ENCODE measurements at regions not wholly inside any gene's neighbourhood (a gene's known extent, or its start where the extent isn't known, plus 50 kb on each side); places are given as distances from the start of the nearest gene placed in this dataset.

DNA sequence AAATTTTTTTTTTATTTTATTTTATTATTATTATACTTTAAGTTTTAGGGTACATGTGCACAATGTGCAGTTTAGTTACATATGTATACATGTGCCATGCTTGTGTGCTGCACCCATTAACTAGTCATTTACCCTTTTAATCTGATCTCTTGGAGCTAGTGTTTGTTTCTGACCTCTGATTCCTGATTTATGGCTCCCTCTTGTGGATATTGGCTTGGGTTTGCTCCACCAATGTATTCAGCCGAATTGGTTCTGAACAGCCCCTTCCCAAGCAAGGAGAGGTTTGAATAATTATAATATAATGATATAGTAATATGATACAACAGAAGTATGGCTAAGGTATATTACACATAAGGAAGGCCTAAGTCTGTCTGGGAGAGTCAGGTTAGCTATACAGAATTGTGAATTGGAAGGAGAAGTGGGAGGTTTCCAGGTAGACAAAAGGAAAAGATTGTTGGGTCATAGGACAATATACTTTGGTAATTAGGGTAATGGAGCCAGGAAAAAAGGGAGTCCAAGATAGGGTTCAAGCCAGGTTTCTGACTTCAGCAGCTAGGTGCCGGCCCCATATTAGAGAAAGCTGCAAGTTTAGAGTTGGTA lies 53.1 kb upstream of the HMCN1 start:
- 48 to 50% methylated on average over 2 of the region's 2 CpGs for WGBS, 2 donors
- no peak overlapping the region for H3K4me3 ChIP-seq (ENCODE audit: low read depth in 1 of 2, low read length in 2 of 2)
- H3K27ac ChIP-seq (ENCODE audit: low read depth in 2 of 2, low read length in 1 of 2) = no peak overlapping the region
- no peaks in the 10 kb centered on the region for H3K36me3 ChIP-seq (ENCODE audit: control insufficient read depth in 2 of 2, insufficient read depth in 2 of 2, low read length in 1 of 2)
- H3K4me1 ChIP-seq (ENCODE audit: control insufficient read depth in 2 of 2, insufficient read depth in 2 of 2, low read length in 1 of 2) = no peaks in the 10 kb centered on the region
- H3K9me3 ChIP-seq (ENCODE audit: control insufficient read depth in 2 of 2, insufficient read depth in 1 of 2, low read depth in 1 of 2, low read length in 1 of 2) = no peaks in the 10 kb centered on the region
- no peaks in the 10 kb centered on the region for H3K27me3 ChIP-seq (ENCODE audit: control insufficient read depth in 1 of 2, insufficient read depth in 2 of 2, low read length in 2 of 2)

DNA sequence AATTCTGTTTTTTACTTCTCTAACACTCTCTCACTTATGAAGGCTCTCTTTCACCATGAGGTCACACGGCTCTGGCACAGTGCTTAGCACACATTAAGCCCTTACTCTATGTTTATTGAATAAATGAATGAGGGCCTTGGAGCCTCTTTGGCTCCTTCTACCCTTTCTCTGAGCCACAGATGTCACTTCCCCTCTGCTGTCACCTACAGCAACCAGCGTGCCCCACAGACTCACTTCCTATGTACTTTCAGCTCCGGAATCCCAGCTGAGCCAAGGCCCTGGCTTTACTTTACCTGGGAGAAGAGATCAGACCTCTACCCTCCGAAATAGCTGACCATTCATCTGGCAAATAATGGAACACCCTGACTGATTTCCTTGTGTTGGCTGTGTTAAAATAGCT lies 53.7 kb upstream of the HMCN1 start:
- Histone ChIP-seq H3K4me3 (ENCODE audit: low read depth in 1 of 2, low read length in 2 of 2) (no peak overlapping the region), H3K36me3 (ENCODE audit: control insufficient read depth in 2 of 2, insufficient read depth in 2 of 2, low read length in 1 of 2) (no peaks in the 10 kb centered on the region), H3K4me1 (ENCODE audit: control insufficient read depth in 2 of 2, insufficient read depth in 2 of 2, low read length in 1 of 2) (no peaks in the 10 kb centered on the region), H3K27me3 (ENCODE audit: control insufficient read depth in 1 of 2, insufficient read depth in 2 of 2, low read length in 2 of 2) (no peaks in the 10 kb centered on the region), H3K27ac (ENCODE audit: low read depth in 2 of 2, low read length in 1 of 2) (no peak overlapping the region), H3K9me3 (ENCODE audit: control insufficient read depth in 2 of 2, insufficient read depth in 1 of 2, low read depth in 1 of 2, low read length in 1 of 2) (no peaks in the 10 kb centered on the region)
- 69 to 72% methylated on average over 4 of the region's 4 CpGs for WGBS, 2 donors

DNA sequence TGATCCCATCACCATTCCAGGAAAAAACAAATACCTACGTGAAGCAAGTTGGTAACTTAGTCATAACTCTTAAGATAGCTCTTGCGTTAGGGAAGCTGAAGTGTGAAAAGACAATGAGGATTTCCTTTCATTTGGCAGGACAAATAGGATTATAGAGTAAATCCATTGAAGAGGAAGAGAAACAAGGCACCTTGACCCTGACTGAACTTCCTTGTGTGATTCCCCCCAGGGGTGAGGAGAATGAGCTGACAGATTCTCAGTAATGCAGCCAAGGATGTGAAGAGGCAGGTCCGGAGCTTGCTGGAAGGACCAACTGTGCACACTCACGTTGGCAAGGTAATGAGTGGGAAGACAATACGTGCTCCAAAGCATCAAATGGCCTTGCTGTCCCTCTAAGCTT lies 55.0 kb upstream of the HMCN1 start:
- Histone ChIP-seq H3K4me1 (ENCODE audit: control insufficient read depth in 2 of 2, insufficient read depth in 2 of 2, low read length in 1 of 2) (no peaks in the 10 kb centered on the region), H3K36me3 (ENCODE audit: control insufficient read depth in 2 of 2, insufficient read depth in 2 of 2, low read length in 1 of 2) (no peaks in the 10 kb centered on the region), H3K27ac (ENCODE audit: low read depth in 2 of 2, low read length in 1 of 2) (no peak overlapping the region), H3K27me3 (ENCODE audit: control insufficient read depth in 1 of 2, insufficient read depth in 2 of 2, low read length in 2 of 2) (no peaks in the 10 kb centered on the region), H3K4me3 (ENCODE audit: low read depth in 1 of 2, low read length in 2 of 2) (no peak overlapping the region), H3K9me3 (ENCODE audit: control insufficient read depth in 2 of 2, insufficient read depth in 1 of 2, low read depth in 1 of 2, low read length in 1 of 2) (no peaks in the 10 kb centered on the region)
- 32 to 56% methylated on average over 5 of the region's 5 CpGs for WGBS, 2 donors

DNA sequence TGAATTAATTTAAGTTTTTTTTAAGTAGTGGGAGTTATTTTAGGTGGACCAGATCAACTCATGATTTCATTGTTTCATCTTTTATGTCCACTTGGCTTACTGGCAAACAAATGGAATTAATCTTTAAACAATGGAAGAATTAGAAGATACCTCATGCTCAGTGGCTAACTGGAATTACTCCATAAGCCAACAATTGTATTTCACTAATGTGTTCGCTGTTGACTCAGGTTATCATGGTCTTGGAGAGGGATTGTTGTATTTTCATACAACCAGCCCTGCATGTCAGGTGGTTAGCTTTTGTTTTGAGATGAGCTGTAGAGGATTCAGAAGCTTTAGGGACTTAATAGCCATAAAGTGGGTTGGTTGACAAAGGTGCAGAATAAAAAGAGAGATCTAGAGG lies 57.2 kb upstream of the HMCN1 start:
- H3K9me3 ChIP-seq (ENCODE audit: control insufficient read depth in 2 of 2, insufficient read depth in 1 of 2, low read depth in 1 of 2, low read length in 1 of 2) = no peaks in the 10 kb centered on the region
- H3K27ac ChIP-seq (ENCODE audit: low read depth in 2 of 2, low read length in 1 of 2) = no peak overlapping the region
- WGBS, 2 donors = 66 to 90% methylated on average over 1 of the region's 1 CpG
- H3K4me3 ChIP-seq (ENCODE audit: low read depth in 1 of 2, low read length in 2 of 2) = no peak overlapping the region
- H3K4me1 ChIP-seq (ENCODE audit: control insufficient read depth in 2 of 2, insufficient read depth in 2 of 2, low read length in 1 of 2) = no peaks in the 10 kb centered on the region
- no peaks in the 10 kb centered on the region for H3K36me3 ChIP-seq (ENCODE audit: control insufficient read depth in 2 of 2, insufficient read depth in 2 of 2, low read length in 1 of 2)
- no peaks in the 10 kb centered on the region for H3K27me3 ChIP-seq (ENCODE audit: control insufficient read depth in 1 of 2, insufficient read depth in 2 of 2, low read length in 2 of 2)

DNA sequence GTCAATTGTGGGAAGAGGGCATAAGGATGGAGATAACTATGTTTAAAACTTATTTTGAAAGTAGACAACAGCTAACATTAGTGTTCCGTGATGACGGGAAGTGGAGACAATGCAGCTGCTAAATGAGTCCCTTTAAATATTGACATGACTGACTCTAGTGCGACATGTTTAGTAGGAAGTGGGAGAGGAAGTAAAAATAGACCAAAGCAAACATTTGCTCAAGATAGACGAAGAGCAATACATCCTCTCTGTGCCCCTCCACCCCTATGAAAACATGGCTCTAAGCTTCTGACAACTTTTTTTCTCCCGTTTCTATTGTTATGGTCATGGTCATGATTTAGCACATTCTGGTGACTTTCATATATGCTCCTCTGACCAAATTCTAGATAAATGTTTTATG lies 60.0 kb upstream of the HMCN1 start:
- no peaks in the 10 kb centered on the region for H3K36me3 ChIP-seq (ENCODE audit: control insufficient read depth in 2 of 2, insufficient read depth in 2 of 2, low read length in 1 of 2)
- no peak overlapping the region for H3K27ac ChIP-seq (ENCODE audit: low read depth in 2 of 2, low read length in 1 of 2)
- WGBS, 2 donors = 34 to 52% methylated on average over 5 of the region's 5 CpGs
- H3K27me3 ChIP-seq (ENCODE audit: control insufficient read depth in 1 of 2, insufficient read depth in 2 of 2, low read length in 2 of 2) = no peaks in the 10 kb centered on the region
- no peaks in the 10 kb centered on the region for H3K4me1 ChIP-seq (ENCODE audit: control insufficient read depth in 2 of 2, insufficient read depth in 2 of 2, low read length in 1 of 2)
- no peaks in the 10 kb centered on the region for H3K9me3 ChIP-seq (ENCODE audit: control insufficient read depth in 2 of 2, insufficient read depth in 1 of 2, low read depth in 1 of 2, low read length in 1 of 2)
- no peak overlapping the region for H3K4me3 ChIP-seq (ENCODE audit: low read depth in 1 of 2, low read length in 2 of 2)

DNA sequence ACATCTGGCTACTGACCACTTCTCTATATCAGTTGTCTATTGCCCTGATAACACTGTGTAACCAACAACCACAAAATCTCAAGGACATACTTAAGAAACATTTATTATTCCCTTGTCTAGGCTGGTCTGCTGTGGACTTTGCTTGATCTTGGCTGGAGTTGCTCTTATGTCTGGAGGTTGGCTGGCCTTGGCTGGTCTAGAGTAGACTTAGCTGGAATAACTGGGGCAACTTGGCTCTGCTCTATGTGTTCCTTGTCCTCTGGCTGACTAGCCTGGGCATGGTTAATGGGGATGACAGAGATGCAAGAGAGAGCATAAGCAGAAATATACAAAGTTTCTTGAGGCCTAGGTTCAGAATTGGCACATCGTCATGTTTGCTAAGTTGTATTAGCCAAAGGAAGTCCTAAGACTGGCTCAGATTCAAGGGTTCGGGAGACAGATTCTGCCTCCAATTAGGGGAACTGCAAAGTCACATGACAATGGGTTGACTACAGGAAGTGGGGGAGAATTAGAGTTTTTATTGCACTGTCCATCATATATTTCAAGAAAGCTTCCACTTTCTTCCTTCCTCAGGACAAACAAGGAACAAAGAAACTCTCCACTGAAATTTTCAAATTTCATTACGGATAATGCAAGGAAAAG lies 61.4 kb upstream of the HMCN1 start:
- Histone ChIP-seq H3K4me3 (ENCODE audit: low read depth in 1 of 2, low read length in 2 of 2) (no peak overlapping the region), H3K4me1 (ENCODE audit: control insufficient read depth in 2 of 2, insufficient read depth in 2 of 2, low read length in 1 of 2) (no peaks in the 10 kb centered on the region), H3K27ac (ENCODE audit: low read depth in 2 of 2, low read length in 1 of 2) (no peak overlapping the region), H3K27me3 (ENCODE audit: control insufficient read depth in 1 of 2, insufficient read depth in 2 of 2, low read length in 2 of 2) (no peaks in the 10 kb centered on the region), H3K9me3 (ENCODE audit: control insufficient read depth in 2 of 2, insufficient read depth in 1 of 2, low read depth in 1 of 2, low read length in 1 of 2) (no peaks in the 10 kb centered on the region), H3K36me3 (ENCODE audit: control insufficient read depth in 2 of 2, insufficient read depth in 2 of 2, low read length in 1 of 2) (no peaks in the 10 kb centered on the region)
- 71 to 83% methylated on average over 3 of the region's 3 CpGs for WGBS, 2 donors

DNA sequence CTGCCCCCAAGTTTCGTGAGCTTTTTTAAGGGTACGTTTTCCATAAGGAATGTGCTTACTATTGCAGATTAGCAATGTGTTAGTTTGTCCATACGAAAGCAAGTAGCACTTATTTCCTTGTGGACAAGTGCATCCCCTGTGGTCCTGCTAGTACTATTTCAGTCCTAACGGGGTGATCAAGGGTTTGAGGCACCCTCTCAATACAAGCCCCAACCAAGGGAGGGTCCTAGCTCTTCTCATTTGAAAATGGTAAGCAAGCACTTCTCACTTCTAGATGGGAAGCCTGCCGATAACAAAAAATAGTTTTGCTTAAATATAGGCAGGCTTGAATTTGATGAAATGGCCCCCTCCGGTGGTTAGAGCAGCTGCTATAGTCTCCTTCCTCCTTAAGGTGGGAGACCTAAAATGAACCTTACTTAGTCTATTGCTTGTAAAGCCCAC lies 64.0 kb upstream of the HMCN1 start:
- Histone ChIP-seq H3K36me3 (ENCODE audit: control insufficient read depth in 2 of 2, insufficient read depth in 2 of 2, low read length in 1 of 2) (no peaks in the 10 kb centered on the region), H3K27me3 (ENCODE audit: control insufficient read depth in 1 of 2, insufficient read depth in 2 of 2, low read length in 2 of 2) (no peaks in the 10 kb centered on the region), H3K4me3 (ENCODE audit: low read depth in 1 of 2, low read length in 2 of 2) (no peak overlapping the region), H3K4me1 (ENCODE audit: control insufficient read depth in 2 of 2, insufficient read depth in 2 of 2, low read length in 1 of 2) (no peaks in the 10 kb centered on the region), H3K9me3 (ENCODE audit: control insufficient read depth in 2 of 2, insufficient read depth in 1 of 2, low read depth in 1 of 2, low read length in 1 of 2) (no peaks in the 10 kb centered on the region), H3K27ac (ENCODE audit: low read depth in 2 of 2, low read length in 1 of 2) (no peak overlapping the region)
- 37 to 46% methylated on average over 6 of the region's 6 CpGs for WGBS, 2 donors

DNA sequence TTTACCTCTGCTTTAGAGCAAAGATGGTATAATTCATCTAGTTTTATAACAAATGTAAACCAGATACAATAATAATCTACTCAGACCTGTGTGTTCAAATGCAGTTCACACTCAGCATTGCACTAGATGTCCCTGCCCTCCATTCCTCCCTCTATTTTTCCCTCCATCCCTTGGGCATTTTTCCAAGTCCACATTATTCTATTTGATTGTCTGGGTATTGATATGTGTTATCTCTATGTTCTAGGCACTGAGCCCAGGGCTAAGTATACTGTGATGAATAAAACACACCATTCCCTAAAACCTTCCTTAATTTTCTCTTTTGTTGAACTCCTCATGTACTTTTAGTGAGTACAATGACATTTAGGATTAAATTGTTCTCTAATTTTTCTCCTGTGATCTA lies 66.2 kb upstream of the HMCN1 start:
- H3K27ac ChIP-seq (ENCODE audit: low read depth in 2 of 2, low read length in 1 of 2) = no peak overlapping the region
- no peak overlapping the region for H3K4me3 ChIP-seq (ENCODE audit: low read depth in 1 of 2, low read length in 2 of 2)
- H3K4me1 ChIP-seq (ENCODE audit: control insufficient read depth in 2 of 2, insufficient read depth in 2 of 2, low read length in 1 of 2) = no peaks in the 10 kb centered on the region
- no peaks in the 10 kb centered on the region for H3K9me3 ChIP-seq (ENCODE audit: control insufficient read depth in 2 of 2, insufficient read depth in 1 of 2, low read depth in 1 of 2, low read length in 1 of 2)
- H3K36me3 ChIP-seq (ENCODE audit: control insufficient read depth in 2 of 2, insufficient read depth in 2 of 2, low read length in 1 of 2) = no peaks in the 10 kb centered on the region
- H3K27me3 ChIP-seq (ENCODE audit: control insufficient read depth in 1 of 2, insufficient read depth in 2 of 2, low read length in 2 of 2) = no peaks in the 10 kb centered on the region

DNA sequence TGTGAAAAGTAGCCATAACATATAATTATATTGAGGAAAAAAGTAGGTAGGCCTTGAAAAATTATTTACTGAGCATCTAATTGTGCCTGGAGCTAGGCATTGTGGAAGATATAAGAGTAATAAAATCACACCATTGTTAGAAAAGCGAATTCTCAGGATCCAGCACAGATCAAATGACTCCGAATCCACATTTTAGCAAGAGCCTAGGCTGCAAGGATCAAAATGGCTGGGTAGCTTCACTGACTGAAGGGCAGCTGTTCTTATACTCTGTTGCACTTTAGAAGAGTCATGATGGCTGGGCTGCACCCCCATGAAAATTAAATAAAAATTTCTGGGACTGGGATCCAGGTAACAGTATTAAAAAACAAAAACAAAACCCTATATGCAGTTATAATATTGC lies 67.6 kb upstream of the HMCN1 start:
- H3K9me3 ChIP-seq (ENCODE audit: control insufficient read depth in 2 of 2, insufficient read depth in 1 of 2, low read depth in 1 of 2, low read length in 1 of 2) = no peaks in the 10 kb centered on the region
- H3K4me1 ChIP-seq (ENCODE audit: control insufficient read depth in 2 of 2, insufficient read depth in 2 of 2, low read length in 1 of 2) = no peaks in the 10 kb centered on the region
- 97 to 99% methylated on average over 2 of the region's 2 CpGs for WGBS, 2 donors
- no peak overlapping the region for H3K27ac ChIP-seq (ENCODE audit: low read depth in 2 of 2, low read length in 1 of 2)
- H3K36me3 ChIP-seq (ENCODE audit: control insufficient read depth in 2 of 2, insufficient read depth in 2 of 2, low read length in 1 of 2) = no peaks in the 10 kb centered on the region
- H3K27me3 ChIP-seq (ENCODE audit: control insufficient read depth in 1 of 2, insufficient read depth in 2 of 2, low read length in 2 of 2) = no peaks in the 10 kb centered on the region
- H3K4me3 ChIP-seq (ENCODE audit: low read depth in 1 of 2, low read length in 2 of 2) = no peak overlapping the region

DNA sequence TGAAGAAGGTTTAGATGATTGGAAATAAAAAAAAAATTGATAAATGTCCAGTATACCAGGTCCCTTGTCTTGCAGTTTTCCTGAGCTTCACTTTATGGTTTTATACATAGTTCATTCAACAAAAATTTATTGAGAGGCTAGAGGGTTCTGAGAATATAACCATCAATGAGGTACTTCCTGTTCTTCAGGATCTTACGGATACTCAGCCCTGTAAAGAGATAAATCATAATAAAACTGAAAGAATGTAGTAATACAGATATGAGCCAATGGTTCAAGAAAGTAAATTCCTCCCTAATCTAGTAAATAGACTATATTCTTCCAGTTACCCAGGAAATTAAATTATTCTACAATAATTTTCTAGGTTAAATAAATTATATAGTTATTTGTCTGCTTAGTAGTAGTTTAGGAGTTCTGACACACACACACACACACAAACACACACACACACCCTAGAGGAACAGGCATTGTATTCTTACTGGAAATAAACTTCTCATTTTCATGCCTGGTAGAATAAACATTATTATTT lies 70.4 kb upstream of the HMCN1 start:
- Histone ChIP-seq H3K27me3 (ENCODE audit: control insufficient read depth in 1 of 2, insufficient read depth in 2 of 2, low read length in 2 of 2) (no peaks in the 10 kb centered on the region), H3K4me1 (ENCODE audit: control insufficient read depth in 2 of 2, insufficient read depth in 2 of 2, low read length in 1 of 2) (no peaks in the 10 kb centered on the region)
- WGBS, 2 donors = 33 to 45% methylated on average over 1 of the region's 1 CpG

More for the DNA sequence above, 70.4 kb upstream of the HMCN1 start:
- no peaks in the 10 kb centered on the region for H3K9me3 ChIP-seq (ENCODE audit: control insufficient read depth in 2 of 2, insufficient read depth in 1 of 2, low read depth in 1 of 2, low read length in 1 of 2)
- no peak overlapping the region for H3K4me3 ChIP-seq (ENCODE audit: low read depth in 1 of 2, low read length in 2 of 2)
- no peaks in the 10 kb centered on the region for H3K36me3 ChIP-seq (ENCODE audit: control insufficient read depth in 2 of 2, insufficient read depth in 2 of 2, low read length in 1 of 2)
- no peak overlapping the region for H3K27ac ChIP-seq (ENCODE audit: low read depth in 2 of 2, low read length in 1 of 2)
